CD4-positive, alpha-beta T cell treated with Interleukin-10 for 1 hour (primary cell): ENCODE measurements at regions not wholly inside any gene's neighbourhood (a gene's known extent, or its start where the extent isn't known, plus 50 kb on each side); places are given as distances from the start of the nearest gene placed in this dataset.

Experiments
- DNase-seq: peaks from one replicate; pipeline ENCODE4 v3.0.0-alpha.2; 2020

DNA sequence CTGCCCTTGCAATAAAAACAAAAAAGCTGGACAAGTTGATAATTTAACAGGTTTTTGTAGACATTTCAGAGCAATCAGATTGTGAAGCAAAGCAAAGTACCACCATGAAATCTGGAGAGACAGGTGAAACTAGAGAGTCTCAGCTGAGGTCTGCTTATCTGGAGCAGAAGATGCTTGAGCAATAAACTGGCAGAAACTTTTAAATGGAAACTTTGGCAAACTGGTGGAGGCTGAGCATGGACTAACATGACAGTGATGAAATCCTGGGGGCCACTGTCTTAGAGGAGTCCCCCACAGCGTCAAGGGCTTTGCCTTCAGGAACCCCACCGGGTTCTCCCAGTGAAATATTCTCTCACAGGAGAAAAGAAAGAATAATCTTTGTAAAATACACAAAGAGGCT lies 416.3 kb upstream of the B3GALT2 start:
- DNase-seq: no peak

- no peak for DNase-seq
Observed at GRCh38 chr1:193593147-193593885, 406.9 kb upstream of the B3GALT2 start.

- peak; percentile 26 for DNase-seq
Observed at GRCh38 chr1:193592317-193592716, 405.9 kb upstream of the B3GALT2 start.

GRCh38 chr1:193590102-193590501 lies 403.7 kb upstream of the B3GALT2 start:
- DNase-seq: no peak

DNA sequence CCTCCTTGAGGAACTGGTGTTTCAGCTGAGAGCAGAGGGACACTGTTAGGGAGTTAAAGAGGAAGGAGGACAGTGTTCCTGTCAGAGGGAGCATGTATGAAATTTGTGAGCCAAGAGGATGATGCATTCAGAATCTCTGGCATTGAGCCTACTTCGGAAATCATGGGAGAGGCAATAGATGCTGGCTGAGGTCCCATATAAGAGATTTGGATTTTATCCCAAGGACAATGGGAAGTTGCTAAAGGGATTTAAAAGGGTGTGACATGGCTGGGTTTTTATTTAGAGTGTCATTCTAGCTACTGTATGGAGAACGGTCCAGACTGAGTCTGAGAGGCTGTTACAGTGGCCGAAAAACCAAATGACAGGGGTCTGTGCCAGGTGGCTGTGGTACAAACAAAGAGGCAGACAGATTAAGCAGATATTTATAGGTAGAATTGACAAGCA lies 403.2 kb upstream of the B3GALT2 start:
- DNase-seq: no peak

DNA sequence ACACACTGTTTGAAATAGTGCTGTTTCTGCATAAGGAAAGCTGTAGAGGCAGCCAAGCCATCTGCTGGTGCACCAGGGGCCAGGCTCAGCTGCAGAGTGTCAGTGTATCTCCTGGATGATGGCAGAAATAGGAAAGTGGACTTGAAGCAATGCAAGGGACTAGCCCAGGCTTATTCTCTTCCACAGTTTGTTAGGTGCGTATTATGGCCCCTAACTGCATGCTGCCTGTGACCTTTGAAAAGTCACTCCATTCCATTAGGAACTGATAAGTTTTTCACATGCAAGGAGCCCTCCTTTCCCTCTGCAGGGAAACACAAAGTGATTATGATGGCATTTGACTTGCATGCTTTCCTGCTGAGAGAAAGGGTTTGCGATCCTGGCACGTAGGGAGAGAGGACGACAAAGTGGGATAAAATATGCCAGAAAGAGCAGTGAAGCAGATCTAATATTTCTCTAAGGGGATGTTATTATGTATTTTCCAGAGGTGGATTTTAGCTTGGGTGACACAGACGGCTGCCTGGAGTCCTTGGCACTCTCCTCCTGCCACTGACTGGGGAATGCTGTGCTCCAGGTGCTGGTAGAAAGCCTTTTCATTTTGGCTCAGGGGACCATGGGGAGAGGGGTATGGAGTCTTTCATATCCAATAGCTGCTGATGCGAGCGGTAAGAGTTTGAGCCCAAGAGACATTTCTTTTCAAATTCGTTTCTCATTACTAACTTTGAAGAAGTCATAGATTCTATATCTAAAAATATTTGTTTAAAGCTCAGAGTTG lies 402.1 kb upstream of the B3GALT2 start:
- no peak for DNase-seq

DNA sequence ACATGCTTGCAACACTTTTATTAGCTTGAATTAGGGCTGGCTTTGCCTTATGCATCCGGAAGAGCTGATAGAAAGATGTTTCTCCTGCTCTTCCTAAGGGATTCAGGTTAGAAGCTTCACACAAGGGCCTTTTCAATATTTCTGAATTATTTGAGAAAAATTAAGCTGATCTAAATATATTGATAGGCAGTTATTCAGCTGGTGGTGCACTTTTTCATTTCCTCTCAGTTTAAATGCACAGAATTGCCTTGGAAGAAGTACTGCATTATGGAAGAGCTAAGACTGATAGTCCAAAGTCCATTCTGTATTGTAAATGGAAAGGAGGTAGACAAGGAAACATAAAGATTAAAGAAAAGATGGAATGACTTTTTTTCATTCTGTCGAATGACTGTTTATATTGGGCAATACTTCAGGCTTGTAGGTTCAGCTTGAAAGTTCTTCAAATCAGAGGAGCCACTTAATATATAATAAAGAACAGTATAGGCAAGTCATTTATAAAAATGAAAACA lies 398.4 kb upstream of the B3GALT2 start:
- DNase-seq: no peak

GRCh38 chr1:193581341-193581740 lies 394.9 kb upstream of the B3GALT2 start:
- DNase-seq: no peak

DNA sequence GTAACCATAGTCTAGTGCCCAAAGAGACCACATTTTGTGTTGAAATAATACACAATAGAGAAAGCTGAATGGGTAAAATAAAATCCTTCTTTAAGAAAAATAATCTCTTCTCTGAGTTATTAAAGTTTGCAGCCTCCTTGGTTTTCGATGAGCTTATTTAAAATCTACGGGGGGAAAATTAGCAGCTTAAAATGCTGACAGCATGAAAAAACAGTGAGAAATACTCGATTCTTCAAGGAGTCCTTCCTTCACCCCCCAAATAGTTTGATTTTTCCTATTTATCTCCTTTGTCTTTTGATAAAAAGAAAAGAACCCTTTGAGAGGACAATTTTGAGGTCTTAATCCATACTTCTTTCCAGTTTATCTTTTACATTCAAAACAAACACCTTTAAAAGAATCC lies 394.0 kb upstream of the B3GALT2 start:
- DNase-seq: no peak

- DNase-seq: no peak
Observed at GRCh38 chr1:193579323-193579722, 392.9 kb upstream of the B3GALT2 start.

DNA sequence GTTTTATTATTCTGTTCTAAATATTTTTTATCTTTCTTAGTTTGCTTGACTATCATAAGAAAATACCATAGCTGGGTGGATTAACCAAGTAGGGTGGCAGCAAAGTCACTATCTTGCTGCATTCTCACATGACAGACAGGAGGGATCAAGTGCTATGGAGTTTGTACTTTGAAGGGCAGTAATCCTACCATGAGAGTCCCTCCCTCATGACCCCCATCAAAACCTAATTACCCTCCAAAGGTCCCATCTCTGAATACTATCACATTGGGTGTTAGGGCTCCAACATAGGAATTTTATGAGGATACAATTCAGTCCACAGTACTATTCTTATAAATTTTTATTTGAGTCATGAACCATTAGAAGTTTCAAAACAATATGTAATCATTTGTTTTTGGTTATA lies 388.5 kb upstream of the B3GALT2 start:
- DNase-seq: no peak

DNA sequence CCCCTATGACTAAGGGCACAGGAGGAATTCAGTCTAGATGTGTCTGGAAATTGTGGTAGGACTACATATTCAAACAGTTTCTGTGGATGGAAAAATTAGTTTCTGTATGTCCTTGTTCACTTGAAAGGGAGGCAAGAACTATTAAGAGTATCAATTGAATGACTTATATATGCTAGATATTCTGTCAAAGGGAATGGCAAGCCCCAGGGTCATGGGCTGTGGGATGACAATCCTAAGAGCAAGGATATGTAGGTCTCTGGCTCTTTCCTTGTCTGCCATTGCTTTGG lies 383.5 kb upstream of the B3GALT2 start:
- no peak for DNase-seq

- DNase-seq: peak; percentile 54
Observed at GRCh38 chr1:193569096-193569982, 382.9 kb upstream of the B3GALT2 start.

DNA sequence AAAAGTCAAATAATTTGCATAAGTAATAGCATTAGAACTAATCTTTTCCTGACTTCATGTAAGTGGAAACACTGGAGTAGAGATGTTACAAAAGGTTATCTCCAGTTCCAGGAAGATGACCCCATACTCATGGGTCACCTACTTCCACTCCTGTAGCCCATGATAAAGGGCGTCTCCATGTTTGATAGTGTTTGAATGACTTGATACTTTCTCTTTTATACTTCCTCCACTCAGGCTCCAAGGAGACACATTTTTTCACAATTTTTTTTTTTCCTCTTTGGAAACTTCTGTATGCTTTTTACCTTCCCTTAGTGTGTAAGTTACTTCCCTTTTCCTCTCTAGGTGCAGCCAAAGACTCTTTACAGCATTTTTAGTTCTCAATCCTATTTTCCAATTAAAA lies 382.1 kb upstream of the B3GALT2 start:
- no peak for DNase-seq

- DNase-seq: no peak
Observed at GRCh38 chr1:193567937-193568336, 381.5 kb upstream of the B3GALT2 start.

- DNase-seq: no peak
Observed at GRCh38 chr1:193566735-193567134, 380.3 kb upstream of the B3GALT2 start.

GRCh38 chr1:193565971-193566577 lies 379.7 kb upstream of the B3GALT2 start:
- no peak for DNase-seq

GRCh38 chr1:193562121-193562520 lies 375.7 kb upstream of the B3GALT2 start:
- no peak for DNase-seq

DNA sequence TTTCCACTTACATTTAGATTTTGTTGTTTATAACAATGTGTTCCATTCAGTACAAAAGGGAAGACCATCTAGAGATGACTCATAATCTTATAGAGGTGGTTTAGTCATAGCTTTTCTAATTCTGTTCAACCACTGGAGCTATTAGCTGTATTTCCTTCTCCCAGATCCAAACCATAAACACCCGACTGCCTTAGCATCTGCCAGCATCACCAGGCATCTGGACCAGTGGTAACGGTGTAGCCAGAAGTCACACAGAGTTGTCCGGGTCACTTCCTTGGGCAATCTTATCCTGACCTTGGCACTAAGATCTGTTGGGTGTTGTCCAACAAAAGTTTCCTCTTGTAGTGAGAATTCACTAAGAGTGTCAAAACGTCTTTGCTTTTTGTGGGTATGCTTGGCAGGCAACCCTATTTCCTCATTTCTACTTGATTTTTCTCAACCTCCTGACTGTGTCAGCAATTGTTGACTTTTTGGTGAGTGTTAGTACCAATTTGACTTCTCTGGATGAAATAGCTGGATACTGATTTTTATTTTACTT lies 372.1 kb upstream of the B3GALT2 start:
- DNase-seq: no peak

DNA sequence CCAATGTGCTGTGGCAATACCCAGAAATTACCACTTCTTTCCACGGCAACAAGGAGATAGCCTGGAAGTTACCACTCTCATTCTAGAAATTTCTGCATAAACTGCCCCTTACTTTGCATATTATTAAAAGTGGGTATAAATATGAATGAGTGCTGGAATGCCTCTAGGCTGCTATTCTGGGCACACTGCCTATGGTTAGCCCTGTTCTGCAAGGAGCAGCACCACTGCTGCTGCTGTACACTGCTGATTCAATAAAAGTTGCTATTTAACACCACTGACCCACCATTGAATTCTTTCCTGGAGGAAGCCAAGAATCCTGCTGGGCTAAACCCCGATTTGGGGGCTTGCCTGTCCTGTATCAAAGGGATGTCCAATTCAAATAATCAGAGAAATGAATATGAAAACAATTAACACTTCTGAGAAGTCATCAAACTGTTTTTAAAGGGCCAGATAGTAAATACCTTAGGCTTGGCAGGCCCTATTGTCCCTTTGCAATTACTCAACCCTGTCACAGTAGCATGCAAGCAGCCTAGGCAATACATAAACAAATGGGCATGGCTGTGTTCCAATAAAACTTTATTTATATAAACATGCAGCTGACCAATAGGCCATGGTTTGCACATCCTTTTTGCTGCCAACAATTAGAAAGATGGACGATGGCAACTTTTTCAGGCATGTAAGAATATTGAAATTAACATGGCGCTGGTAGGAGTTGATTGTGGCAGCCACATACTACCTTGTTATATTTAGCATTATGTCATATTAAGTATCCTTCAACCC lies 369.4 kb upstream of the B3GALT2 start:
- DNase-seq: no peak

- DNase-seq: no peak
Observed at GRCh38 chr1:193553564-193553963, 367.2 kb upstream of the B3GALT2 start.

DNA sequence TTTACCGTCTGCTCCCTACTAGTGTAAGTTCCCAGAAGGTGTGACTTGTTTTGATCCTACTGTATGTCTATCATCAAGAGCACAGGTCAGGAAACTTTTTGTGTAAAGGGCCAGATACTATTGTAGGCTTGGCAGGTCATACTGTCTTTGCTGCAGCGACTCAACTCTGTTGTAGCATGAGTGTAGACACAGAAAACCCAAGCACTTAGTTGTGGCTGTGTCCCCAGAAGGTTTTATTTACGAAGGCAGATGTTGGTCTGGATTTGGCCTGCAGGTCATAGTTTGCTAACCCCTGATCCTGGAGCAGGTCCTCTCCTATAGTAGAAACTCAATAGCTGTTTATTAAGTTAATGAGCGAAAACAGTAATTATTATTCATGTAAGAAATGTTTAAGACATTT lies 365.9 kb upstream of the B3GALT2 start:
- DNase-seq: no peak
